Stimulated activated naive CD8-positive, alpha-beta T cell treated with anti-CD3 and anti-CD28 coated beads, Interleukin-15, Interleukin-2, amounts not matched to agents 100 U/mL and 50 U/mL, for 24 hours (primary cell): ENCODE measurements at regions not wholly inside any gene's neighbourhood (a gene's known extent, or its start where the extent isn't known, plus 50 kb on each side); places are given as distances from the start of the nearest gene placed in this dataset.

Experiments
- ATAC-seq: fragments of 150-1000 bp; cut with Tn5 transposase; one replicate; pipeline ENCODE4 v1.10.0; 2021
- DNase-seq: peaks from one replicate; pipeline ENCODE4 v3.0.0; 2021

DNA sequence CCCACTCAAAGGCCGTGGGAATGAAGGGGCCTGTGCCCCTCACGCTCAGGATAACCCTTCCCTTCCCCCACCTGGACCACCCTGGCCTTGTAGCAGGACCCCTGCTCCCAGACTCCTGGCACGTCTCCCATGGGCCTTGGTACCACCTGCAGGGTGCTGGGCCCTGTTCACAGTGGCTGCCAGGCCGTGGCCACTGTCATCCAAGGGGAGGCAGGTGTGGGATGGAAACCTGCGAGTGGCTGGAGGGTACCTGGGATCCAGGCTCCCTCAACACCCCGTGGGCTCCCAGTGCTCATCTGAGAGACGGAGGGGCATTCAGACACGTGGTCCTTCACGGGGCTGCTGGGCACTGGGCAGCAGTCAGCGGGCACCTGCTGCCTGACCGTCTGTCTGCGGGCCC lies 75.6 kb upstream of the CIBAR2 start:
- DNase-seq = no peak
- ATAC-seq = no peak

DNA sequence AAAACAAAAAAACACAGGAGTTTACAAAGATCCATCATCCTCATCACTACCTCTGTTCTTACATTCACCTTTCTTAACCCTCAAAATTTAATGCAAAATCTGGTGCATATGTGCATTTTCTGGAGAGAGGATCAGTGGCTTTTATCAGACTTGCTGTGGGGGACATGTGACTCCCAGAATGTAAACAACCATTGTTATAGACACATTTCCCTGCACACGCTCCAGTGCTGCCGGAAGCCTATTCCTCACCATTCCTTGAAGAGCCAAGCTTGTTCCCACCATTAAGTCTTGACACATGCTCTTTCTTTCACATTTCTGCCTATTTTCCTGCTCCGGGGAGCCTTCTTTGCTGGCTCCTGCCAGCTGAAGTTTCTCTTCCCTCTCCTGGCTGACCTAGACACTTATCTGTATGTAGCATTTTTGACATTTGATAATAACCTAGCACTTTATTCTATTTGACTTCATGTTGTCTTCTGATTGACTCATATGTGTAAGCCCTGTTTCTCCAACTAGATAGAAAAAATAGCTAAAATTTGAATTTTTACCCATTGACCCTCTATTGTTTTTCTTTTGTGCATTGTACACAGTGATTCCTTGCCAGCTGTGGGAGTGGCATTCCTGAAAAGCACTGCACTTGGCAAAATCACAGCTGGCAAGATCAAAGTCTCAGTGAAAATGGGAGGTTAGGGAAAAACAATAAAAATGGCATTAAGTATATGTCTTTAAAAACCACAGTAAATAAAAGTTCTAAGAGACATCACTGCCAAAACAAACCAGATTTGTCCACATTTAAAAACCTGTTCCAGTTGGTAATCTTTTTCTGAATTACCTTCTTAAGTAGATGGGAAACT lies 76.8 kb upstream of the CIBAR2 start:
- ATAC-seq (no peak), DNase-seq (no peak)

DNA sequence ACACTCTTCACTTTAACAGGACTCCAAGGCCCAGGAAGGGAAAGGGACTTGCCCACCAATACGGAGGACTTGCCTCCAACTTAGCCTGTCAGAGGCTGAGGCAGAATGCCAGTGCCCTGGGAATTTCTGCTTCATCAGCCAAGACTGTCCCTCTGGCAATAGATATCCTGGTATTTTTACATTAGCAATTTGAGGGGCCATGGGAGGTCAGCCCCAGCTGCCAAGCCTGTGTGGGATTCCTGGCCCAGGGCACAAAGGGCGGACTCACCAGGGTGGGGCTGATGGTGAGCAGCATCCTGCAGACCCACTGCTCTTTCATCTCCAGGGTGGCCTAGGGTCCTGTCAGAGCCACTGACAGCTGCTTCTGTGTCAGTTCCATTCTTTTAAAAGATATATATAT lies 78.3 kb upstream of the CIBAR2 start:
- ATAC-seq (no peak), DNase-seq (no peak)

DNA sequence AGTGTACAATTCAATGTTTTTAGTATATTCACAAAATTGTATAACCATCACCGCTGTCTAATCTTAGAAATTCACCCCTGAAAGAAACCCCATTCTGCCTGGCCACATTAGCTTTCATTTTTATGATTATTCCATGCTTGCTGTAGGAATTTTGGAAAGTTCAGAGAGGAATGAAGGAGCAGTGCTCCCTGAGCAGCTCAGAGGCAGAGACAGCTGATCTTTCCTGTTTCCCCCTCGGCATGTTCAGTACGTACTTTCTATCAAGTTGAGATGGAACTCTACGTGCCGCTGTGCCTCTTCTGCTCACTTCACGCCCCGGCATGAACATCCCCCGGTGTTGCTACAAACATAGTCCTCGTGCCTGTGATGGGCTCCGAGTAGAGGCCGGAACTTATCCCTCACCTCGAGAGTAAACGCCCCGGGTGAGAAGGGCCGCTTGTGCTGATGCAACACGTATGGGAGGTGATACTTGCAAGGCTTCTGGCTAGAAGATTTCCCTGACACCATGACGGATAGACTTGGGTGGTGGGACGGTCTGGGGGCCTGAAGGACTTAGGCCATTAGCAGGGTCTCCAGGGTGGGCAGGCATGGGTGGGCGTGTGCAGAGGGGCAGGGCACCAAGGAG lies 79.2 kb upstream of the CIBAR2 start:
- DNase-seq = no peak
- no peak for ATAC-seq

DNA sequence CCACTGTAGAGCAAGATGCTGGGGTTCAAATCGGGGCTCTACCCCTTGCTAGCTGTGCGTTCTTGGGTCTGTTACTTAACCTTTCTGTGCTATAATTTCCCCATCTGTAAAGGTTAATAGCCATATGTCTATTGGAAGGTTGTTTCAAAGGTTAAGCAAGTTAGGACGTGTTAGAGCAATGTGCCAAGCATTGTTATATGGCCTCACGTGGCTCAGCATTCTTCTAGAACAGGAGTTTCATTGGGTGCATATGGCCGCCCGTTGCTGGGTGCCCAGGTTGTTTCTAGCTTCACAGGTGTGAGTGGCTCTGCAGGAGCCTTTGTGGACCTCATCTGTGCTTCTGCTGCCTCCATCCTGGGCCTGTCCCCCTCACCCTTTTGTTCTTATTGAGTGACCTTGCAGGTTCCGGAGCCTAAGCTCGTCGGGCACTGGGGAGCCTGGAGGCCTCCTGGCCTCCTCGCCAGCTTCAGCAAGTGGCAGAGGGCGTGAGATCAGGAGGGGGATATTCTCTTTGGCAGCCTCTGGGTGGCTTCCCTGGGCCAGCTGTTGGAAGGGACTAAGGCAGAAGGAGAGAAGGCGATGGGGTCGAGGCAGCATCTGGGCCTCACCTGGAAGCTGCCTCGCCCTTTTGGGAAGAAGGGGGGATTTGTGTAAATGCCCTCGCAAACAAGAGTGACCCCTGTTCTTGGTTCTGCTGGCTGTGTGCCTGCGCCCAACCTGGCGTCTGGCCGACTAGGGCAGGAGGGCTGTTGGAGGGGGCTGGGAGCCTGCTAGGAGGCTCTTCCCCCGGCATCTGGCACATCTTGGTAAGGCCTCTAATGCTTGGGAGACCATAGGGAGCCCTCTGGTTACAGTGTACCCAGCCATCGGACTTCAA lies 80.2 kb upstream of the CIBAR2 start:
- no peak for ATAC-seq
- DNase-seq = no peak

DNA sequence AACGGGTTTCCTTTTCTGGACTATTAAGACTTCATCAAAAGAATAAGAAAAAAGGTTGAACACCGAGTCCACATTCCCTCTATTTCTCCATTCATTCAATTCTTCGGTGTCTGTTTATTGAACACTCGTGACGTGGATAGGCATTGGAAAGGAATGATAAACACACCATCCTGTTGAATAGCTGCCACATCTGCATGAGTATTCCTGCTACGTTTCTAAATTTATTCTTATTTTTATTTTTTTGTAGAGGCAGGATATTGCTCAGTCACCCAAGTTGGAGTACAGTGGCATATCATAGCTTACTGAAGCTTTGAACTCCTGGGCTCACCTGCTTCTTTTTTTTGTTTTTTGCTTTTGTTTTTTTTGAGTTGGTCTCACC lies 80.8 kb upstream of the CIBAR2 start:
- DNase-seq (no peak), ATAC-seq (no peak)

DNA sequence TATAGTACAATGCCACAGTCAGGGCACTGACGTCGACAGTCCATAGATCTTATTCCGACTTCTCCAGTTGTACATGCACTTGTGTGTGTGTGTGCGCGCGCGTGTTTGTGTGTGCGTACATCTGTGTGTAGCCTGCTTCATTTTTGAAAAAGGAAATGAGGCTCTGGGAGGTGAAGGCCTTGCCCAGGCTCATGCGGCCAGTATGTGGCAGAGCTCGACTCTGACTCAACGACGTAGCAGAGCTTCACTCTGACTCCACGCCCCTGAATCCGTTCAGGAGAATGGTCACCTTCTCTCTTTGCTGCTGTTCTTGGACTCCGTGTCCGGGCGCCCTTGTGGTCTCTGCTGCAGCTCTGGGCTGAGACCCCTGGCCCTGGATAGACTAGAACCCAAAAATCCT lies 81.6 kb upstream of the CIBAR2 start:
- DNase-seq = no peak
- no peak for ATAC-seq

DNA sequence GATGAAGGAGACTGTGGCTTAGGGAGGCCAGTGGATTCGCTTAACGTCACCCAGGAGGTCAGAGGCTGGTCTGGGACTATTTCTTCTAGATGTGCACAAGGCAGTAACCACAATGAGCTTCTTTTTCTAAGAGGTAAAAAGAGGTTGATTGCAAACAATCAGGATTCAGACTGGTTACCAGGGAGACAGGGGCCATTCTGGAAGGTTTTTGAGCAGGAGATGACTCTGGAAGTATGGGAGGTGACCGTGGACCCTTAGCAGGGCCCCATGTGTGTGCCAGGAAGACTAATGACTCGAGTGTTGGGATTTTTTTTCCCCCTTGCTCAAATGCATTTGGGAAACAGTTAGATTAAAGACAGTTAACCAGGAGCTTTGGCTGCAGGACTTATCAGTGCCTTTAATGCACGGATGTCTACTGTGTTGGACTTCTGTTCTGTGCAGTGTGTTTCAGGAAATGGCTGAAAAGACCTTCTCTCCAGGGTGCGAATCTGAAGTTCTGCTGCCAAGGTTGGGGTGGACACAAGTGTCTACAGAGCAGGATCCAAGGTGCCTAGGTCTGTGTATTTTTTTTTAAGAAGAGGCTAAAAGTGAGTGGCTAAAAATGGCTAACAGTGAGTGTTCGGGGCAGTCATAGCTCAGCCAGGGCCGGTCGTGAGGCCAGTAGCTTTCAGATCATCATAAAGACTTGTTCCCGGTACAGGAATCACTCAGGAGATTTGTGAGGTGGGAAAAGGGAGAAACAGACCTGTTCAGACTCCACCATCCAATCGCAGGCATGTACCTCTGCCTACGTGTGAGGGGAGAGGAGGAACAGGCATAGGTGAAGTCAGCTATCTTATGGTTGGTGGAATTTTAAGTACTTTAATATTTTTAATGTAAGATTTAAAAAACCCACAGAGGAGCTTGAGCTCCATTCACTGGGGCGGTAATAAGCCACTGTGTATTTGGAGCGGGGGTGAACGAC lies 82.3 kb upstream of the CIBAR2 start:
- no peak for DNase-seq

DNA sequence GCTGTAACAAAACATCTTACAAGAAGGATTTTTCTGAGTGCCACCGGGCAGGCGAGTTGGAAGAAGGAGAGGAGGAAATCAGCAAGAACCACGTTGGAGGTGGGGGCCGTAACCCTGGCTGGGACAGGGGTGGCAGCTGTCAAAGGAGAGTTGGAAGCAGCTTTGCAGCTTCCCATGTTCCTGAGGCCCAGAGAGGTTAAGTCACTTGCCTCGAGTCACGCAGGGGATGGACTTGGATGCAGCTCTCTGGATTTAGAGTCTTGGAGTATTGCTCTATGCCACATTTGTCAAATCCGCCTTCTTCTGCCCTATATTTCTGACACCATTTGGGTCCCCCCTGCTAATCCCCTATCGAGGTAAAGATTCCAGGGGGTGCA lies 83.0 kb upstream of the CIBAR2 start:
- DNase-seq (no peak), ATAC-seq (no peak)

More for the DNA sequence above, 82.3 kb upstream of the CIBAR2 start:
- ATAC-seq = no peak

DNA sequence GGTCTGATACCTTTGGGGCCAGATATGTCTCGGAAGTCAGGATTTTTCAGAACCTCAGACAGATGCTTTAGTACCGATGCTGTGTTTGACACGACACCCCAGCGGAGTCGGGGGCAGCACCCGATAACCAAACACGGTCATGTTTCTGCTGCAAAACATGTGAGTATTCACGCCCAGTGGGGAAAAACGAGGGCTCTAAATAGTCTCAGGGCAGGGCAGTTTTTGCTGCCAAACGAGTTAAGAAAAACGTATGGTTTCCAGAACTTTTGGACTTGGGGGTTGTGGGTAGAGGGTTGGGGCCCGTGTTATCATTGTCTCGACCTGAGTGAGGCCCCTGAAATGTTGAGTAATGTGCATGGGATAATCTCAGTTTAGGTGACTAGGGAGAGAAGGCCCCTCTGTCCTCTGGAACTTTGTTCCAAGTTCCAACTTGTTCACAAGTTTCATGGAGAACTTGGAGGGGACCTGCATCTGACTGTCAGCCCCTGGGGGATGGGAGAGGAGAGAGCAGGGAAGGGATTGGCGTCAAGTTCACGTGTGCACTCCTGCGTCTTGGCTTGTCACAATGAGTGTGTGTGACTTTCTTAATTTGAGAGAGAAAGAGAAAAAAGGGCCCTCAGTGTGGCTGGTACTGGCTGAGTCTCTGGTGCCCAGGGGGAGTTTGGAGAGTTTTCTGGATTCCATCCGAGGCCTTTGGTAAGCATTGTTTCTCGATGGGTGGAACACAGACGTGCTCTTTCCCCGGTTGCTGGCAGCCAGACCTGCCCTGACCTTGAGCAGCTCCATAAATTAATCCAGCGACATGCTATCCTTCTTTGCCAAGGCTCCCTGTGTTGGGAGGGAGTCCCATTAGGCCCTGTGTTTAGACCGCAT lies 83.9 kb upstream of the CIBAR2 start:
- ATAC-seq (no peak), DNase-seq (no peak)

DNA sequence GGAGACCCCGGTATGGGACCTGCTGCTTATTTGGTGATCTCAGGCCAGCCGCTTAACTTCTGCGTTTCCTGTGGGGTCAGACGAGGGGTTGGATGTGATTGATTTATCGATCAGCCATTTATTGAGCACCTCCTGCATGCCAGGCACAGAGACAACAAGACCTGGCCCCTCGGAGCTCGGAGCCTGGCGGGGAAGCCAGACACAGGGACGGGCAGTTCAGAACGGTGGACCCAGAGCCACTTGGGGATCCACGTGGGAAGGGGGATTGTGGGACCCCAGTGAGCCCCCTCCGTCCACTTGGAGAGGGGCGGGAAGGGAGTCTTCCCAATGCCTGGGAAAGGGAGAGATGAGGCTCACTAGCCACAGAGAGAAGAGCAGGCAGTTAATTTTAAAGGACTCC lies 84.7 kb upstream of the CIBAR2 start:
- no peak for ATAC-seq
- DNase-seq = no peak

DNA sequence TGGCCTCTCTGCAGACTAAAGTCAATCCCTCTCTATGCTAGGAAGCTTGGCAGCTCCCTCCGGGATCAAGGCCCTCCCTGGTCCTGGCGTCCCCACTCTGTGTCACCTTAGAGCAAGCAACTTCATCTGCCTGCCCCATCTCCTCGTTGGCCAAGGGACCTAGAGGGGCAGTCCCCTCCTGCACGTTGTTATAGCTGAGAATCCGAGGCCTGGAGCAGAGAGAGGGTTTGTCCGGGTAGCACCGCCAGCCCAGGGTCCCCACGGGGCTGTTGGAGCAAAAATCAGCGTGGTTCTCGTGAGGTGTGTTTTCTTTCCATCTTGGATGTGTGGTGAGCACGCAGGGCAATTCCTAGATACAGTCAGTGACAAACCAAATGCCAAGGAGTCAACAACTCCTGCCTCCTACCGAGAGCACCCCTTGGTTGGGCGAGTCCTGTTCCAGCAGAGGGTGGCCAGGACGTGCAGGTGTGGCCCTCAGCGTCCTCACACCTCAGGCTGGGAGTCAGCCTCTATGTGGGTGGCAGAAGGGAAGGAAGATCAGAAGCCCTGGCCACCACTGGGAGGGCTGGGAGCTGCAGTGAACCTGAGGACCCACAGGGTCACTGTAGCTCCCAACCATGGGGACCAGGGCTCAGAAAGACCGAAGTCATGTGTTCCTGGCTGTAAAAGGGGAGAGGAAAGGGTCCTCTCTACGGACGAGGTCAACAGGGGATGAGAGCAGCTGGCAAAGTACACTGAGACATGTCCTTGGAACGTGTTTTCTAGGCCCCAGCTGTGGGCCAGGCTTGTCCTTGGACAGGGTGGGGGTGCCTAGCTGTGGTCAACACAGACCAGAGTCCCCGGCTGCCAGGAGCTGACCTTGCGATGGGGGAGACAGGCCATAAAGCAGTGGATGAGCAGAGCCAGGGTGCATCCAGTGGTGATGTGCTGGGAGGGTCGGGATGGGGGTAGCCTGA lies 85.6 kb upstream of the CIBAR2 start:
- DNase-seq (no peak), ATAC-seq (no peak)

DNA sequence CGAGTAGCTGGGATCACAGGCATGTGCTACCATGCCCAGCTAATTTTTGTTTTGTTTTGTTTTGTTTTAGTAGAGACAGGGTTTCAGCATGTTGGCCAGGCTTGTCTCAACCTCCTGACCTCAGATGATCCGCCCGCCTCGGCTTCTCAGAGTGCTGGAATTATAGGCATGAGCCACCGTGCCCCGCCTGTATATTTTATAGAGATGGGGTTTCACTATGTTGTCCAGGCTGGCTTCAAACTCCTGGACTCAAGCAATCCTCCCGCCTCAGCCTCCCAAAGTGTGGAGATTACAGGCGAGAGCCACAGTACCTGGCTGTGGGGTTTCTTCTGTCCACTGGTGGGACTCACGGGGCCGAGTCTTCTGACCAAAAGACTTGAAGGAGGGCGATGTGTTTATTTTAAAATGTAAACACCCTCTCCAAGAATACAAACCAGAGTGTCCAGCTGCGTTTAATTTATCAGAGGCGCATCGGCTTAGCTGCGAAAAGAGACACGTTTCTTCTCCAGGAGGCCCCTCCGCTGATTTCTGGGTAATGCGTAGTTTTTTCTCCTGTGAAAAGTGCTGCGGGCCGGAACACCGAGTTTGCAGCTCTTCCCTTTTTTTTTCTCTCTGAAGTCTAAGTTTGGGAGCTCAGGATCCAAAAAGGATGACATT lies 86.9 kb upstream of the CIBAR2 start:
- DNase-seq (no peak), ATAC-seq (no peak)

DNA sequence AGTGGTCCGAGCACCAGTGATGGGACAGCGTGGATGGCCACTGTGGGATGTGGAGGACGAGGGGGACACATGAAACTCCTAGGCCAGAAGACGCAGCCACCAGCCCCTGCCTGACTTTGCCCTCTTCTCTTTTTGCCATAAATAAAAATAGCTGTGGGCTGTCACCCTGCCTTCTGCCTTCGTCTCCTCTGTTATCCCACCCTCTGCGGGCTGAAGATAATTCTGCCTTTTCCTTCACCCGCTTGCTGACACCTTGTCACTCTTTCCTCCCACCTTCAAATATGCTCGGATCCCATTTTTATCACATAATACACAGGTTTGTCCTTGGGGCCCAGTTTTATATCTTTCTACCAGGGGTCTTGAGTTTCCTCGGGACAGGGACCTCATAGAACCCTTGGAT lies 87.6 kb upstream of the CIBAR2 start:
- DNase-seq (no peak), ATAC-seq (no peak)

DNA sequence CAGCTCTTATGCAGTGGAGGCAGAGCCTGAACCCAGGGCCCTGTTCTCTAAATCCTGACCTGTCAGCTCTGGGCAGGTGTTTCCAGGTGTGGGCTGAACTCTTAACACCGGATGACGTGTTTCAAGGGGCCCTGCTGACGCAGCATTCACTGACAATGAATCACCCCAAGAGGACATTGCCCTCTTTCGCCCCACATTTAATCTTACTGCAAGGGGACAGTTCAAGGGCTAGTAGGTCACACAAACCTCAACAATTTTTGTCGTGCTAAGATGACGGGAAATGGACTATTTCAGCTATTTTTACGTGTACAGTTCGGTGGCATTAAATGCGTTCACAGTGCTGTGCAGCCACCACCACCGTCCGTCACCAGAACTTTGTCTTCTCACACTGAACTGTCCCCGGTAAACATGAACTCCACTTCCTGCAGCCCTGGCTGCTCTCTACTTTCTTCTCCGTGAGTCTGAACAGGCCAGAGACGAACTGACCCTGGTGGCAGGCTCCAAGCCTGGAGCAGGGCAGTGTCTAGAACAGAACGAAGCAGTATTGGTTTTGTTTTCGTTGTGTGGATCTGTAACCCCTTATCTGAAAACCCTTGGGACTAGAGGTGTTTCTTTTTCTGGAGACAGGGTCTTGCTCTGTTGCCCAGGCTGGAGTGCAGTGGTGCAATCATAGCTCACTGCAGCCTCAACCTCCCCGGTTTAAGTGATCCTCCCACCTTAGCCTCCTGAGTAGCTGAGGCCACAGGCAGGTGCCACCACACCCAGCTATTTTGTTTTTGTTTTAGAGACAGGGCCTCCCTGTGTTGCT lies 88.4 kb upstream of the CIBAR2 start:
- no peak for ATAC-seq

DNA sequence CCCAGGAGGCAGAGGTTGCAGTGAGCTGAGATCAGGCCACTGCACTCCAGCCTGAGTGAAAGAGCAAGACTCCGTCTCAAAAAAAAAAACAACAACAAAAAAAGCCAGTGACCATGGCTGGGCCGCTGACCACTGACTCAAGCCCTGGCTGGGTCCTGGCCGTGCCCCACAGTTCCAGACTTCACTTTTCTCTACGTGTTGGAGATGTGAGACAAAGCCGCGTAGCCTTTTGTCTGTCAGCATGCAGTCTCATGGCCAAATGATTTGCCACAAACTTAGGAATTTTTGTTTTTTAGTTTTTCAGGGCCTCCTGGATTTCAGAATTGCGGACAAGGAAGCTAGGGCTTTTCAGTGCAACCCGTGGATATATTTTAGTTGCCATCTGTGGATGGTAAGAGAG lies 89.3 kb upstream of the CIBAR2 start:
- ATAC-seq (no peak), DNase-seq (no peak)

More for the DNA sequence above, 88.4 kb upstream of the CIBAR2 start:
- DNase-seq = no peak

DNA sequence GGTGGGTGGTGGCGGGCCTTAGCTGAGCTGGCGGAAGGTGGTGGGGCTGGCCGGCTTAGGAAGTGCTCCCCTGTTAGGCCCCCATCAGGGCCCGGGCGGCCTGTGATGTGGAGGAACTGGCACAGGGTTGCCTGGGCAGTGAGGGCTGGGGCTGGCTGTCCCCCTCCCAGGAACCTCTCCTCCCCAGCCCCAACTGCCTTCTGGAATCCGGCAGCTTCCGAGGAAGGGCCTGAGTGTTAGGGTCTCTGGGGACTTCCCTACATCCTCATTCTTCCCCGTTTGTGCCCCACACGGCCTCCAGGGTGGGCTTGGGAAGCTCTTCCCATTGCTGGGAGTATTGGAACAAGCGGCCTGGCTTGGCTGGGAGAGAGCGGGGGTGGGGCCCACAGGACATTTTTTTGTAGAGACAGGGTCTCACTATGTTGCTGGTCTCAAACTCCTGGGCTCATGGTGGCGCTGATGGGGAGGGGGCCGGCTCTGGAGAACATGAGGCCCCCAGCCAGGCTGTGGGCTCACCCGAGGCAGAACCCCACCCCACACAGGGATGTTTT lies 89.9 kb upstream of the CIBAR2 start:
- ATAC-seq (no peak), DNase-seq (no peak)
